Kidney (tissue), 13 donors: ENCODE measurements at regions not wholly inside any gene's neighbourhood (a gene's known extent, or its start where the extent isn't known, plus 50 kb on each side); places are given as distances from the start of the nearest gene placed in this dataset.
A peak's percentile ranks its signal among the peaks of the same experiment; 100 is the strongest.
"Not testable (repeated sequence)": the region's sequence is repeated elsewhere in the genome, so short reads cannot be mapped to it uniquely, and the experiment has no call there.

Experiments
- DNase-seq, 5 donors: peaks; one replicate each; pipeline ENCODE4 v3.0.0-alpha.2; 2013 to 2020
- FAIRE-seq: peaks from 2 replicates; lab custom pipeline; 2012; peaks lifted over from hg19 to GRCh38; lab: Jason Lieb, UNC
- H3K27ac ChIP-seq, 2 donors: one replicate each; pipeline ENCODE4 v1.7.0; 2013; ENCODE audit warnings: low read depth in 2 of 2, low read length in 2 of 2, inconsistent platforms in 1 of 2
- H3K27me3 ChIP-seq: one replicate; pipeline ENCODE4 v1.7.1; 2013; ENCODE audit warnings: low read length, inconsistent platforms; ENCODE audit not compliant: control insufficient read depth, insufficient read depth
- H3K36me3 ChIP-seq, 3 donors: one replicate each; pipeline versions ENCODE4 v1.7.0 to v1.7.1; 2013; ENCODE audit warnings: low read length in 3 of 3, control low read depth in 1 of 3, inconsistent platforms in 1 of 3; ENCODE audit not compliant: insufficient read depth in 3 of 3, control insufficient read depth in 2 of 3
- H3K4me1 ChIP-seq, 3 donors: one replicate each; pipeline versions ENCODE4 v1.7.0 to v1.7.1; 2013; ENCODE audit warnings: low read length in 3 of 3, inconsistent platforms in 1 of 3, low read depth in 1 of 3; ENCODE audit not compliant: control insufficient read depth in 2 of 3, insufficient read depth in 2 of 3
- H3K4me3 ChIP-seq, 3 donors: one replicate each; pipeline versions ENCODE4 v1.7.0 to v1.8.1; 2013; ENCODE audit warnings: low read length in 3 of 3, control low read depth in 1 of 3, inconsistent platforms in 1 of 3
- H3K9ac ChIP-seq, 3 donors: one replicate each; pipeline versions ENCODE4 v1.7.0 to v1.7.1; 2013; ENCODE audit warnings: low read length in 3 of 3, control low read depth in 1 of 3, inconsistent platforms in 1 of 3
- H3K9me3 ChIP-seq, 3 donors: one replicate each; pipeline versions ENCODE4 v1.7.0 to v1.7.1; 2013; ENCODE audit warnings: low read length in 3 of 3, control low read depth in 1 of 3, inconsistent platforms in 1 of 3; ENCODE audit not compliant: control insufficient read depth in 2 of 3, insufficient read depth in 1 of 3
- CTCF ChIP-seq: IDR thresholded peaks from 3 replicates; pipeline ENCODE4 v1.5.1; 2012; ENCODE audit warnings: mild to moderate bottlenecking, moderate library complexity, borderline replicate concordance; ENCODE audit not compliant: insufficient read depth; ENCODE audit errors: extremely low read depth
- intact Hi-C: fragments of 100-400 bp; cut with DNase I; formaldehyde crosslinking; loops from one replicate; pipeline ENCODE4 v1.11.1; 2022
- donor health status: control.
- donor health status: control.
- donor health status: control.
- donor health status: control.
- donor health status: control.
- donor health status: DM: yes; HTN: yes; CAD: no.
- donor health status: Normal renal cell carcinoma (clear cell type).

- peak overlapping the region in 2 of 3 donors; percentile 24 to 67 for H3K9ac ChIP-seq
- peak; percentile 34 for TF ChIP-seq CTCF
- H3K27ac ChIP-seq, result peak overlapping the region; percentile 78 to 79
- H3K27me3 ChIP-seq, H3K4me1 ChIP-seq, FAIRE-seq, H3K9me3 ChIP-seq, H3K36me3 ChIP-seq, intact Hi-C loops: not testable (repeated sequence)
- DNase-seq, result peak; percentile 87 to 96 (median 92)
- peak overlapping the region; percentile 45 to 89 (median 61) for H3K4me3 ChIP-seq
Measured at GRCh38 chr17:45585037-45585733, 94.7 kb upstream of the PLEKHM1 start.

DNA sequence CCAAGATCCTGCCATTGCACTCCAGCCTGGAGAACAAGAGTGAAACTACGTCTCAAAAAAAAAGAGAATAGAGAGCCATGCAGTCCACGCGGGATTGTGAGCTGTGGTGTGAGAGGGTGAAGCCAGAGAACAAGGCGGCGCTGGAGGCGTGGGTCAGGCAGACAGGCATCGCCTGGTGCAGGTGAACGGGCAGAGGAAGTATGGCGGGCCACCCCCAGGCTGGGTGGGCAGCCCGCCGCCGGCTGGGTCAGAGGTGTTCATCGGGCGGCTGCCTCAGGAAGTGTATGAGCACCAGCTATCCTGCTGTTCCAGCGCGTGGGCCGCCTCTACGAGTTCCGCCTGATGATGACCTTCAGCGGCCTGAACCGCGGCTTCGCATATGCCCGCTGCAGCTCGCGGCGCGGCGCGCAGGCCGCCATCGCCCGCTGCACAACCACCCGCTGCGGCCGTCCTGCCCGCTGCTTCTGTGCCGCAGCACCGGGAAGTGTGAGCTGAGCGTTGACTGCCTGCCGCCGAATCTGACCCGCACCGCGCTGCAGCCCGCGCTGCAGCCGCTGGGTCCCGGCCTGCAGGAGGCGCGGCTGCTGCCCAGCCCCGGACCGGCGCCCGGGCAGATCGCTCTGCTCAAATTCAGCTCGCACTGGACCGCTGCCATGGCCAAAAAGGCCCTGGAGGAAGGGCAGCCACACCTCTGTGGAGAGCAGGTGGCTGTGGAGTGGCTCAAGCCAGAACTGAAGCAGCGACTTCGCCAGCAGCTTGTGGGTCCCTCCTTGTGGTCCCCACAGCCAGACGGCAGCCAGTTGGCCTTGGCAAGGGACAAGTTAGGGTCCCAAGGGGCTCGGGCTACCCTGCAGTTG, 95.5 kb upstream of the PLEKHM1 start:
- H3K9ac ChIP-seq, result peak overlapping the region in 1 of 3 donors; percentile 67
- intact Hi-C loops, H3K36me3 ChIP-seq, H3K9me3 ChIP-seq, FAIRE-seq, H3K4me1 ChIP-seq, H3K27me3 ChIP-seq: not testable (repeated sequence)
- peak overlapping the region in 1 of 2 donors; percentile 37 for H3K27ac ChIP-seq
- DNase-seq, result peak; percentile 62 to 84 (median 64)
- peak overlapping the region; percentile 53 to 89 (median 61) for H3K4me3 ChIP-seq

DNA sequence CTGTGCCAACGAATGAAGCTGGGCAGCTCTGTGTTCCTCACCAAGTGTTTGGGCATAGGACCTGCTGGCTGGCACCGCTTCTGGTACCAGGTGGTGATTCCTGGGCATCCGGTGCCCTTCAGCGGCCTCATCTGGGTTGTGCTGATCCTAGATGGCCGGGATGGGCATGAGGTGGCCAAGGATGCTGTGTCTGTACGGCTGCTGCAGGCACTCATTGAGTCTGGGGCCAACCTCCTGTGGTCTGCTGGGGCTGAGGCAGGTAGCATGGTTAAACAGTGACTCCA, 96.1 kb upstream of the PLEKHM1 start:
- H3K27ac ChIP-seq, result peak overlapping the region in 1 of 2 donors; percentile 37
- intact Hi-C loops, result not testable (repeated sequence)

DNA sequence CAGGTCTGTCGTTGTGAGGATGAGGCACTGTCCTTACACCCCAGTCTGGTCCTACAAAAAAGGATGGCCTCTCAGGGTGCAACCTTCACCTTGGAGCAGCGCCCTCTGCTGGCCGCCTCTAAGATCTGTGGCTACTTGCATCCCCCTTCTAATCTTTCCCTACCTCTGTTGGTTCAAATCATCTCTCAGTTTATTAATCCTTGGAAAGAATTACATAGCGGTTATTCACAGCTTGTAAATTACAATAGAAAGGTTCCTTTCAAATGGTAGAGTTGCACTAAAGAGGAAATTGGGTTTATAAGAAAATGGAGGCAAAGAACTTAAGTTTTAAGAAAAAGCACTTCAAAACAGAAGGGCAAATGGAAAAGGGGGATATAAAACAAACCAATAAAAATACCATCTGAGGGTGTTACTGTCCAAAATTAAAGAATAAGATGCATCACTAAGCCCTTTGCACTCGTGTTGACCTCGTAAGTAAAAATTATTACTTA, 102.0 kb upstream of the PLEKHM1 start:
- peak; percentile 47 for TF ChIP-seq CTCF
- H3K4me3 ChIP-seq, H3K9me3 ChIP-seq, FAIRE-seq, H3K27ac ChIP-seq, intact Hi-C loops, H3K4me1 ChIP-seq, H3K36me3 ChIP-seq, H3K27me3 ChIP-seq, H3K9ac ChIP-seq: not testable (repeated sequence)
- peak; percentile 63 to 88 (median 69) for DNase-seq

More for the DNA sequence above, 96.1 kb upstream of the PLEKHM1 start:
- H3K4me1 ChIP-seq, FAIRE-seq, H3K36me3 ChIP-seq, H3K4me3 ChIP-seq, H3K9ac ChIP-seq, H3K27me3 ChIP-seq, H3K9me3 ChIP-seq: not testable (repeated sequence)
- peak in 1 of 5 donors; percentile 35 for DNase-seq

- intact Hi-C loops, H3K27ac ChIP-seq, FAIRE-seq, H3K4me3 ChIP-seq, H3K9ac ChIP-seq, H3K36me3 ChIP-seq, DNase-seq, H3K4me1 ChIP-seq, H3K27me3 ChIP-seq, H3K9me3 ChIP-seq: not testable (repeated sequence)
Measured at GRCh38 chr17:45596347-45596746, 105.8 kb upstream of the PLEKHM1 start.

GRCh38 chr17:45600052-45601012, 109.8 kb upstream of the PLEKHM1 start:
- DNase-seq, FAIRE-seq, H3K4me3 ChIP-seq, H3K36me3 ChIP-seq, H3K4me1 ChIP-seq, H3K27me3 ChIP-seq, H3K27ac ChIP-seq, intact Hi-C loops, H3K9ac ChIP-seq, H3K9me3 ChIP-seq: not testable (repeated sequence)
